ENCODE measurements at regions not wholly inside any gene's neighbourhood (a gene's known extent, or its start where the extent isn't known, plus 50 kb on each side); places are given as distances from the start of the nearest gene placed in this dataset.

GRCh38 chr3:194973366-194974000 lies 287.8 kb downstream of the FAM43A start:
- DNase-seq, result no peak

GRCh38 chr3:194974468-194975135 lies 288.9 kb downstream of the FAM43A start:
- DNase-seq, result no peak

GRCh38 chr3:194976049-194976451 lies 290.4 kb downstream of the FAM43A start:
- no peak for DNase-seq

GRCh38 chr3:194976874-194977273 lies 291.2 kb downstream of the FAM43A start:
- no peak for DNase-seq

GRCh38 chr3:194977356-194977755 lies 291.7 kb downstream of the FAM43A start:
- no peak for DNase-seq

GRCh38 chr3:194979173-194979572 lies 291.8 kb downstream of the XXYLT1 start:
- no peak for DNase-seq

GRCh38 chr3:194982472-194982871 lies 288.5 kb downstream of the XXYLT1 start:
- DNase-seq, result no peak

- DNase-seq, result no peak
These were observed 287.8 kb downstream of the XXYLT1 start for GRCh38 chr3:194983121-194983520.

- DNase-seq, result no peak
These were observed 287.3 kb downstream of the XXYLT1 start for GRCh38 chr3:194983620-194984019.

GRCh38 chr3:194984066-194984465 lies 286.9 kb downstream of the XXYLT1 start:
- no peak for DNase-seq

GRCh38 chr3:194984622-194985021 lies 286.3 kb downstream of the XXYLT1 start:
- no peak for DNase-seq

GRCh38 chr3:194985031-194985578 lies 285.9 kb downstream of the XXYLT1 start:
- no peak for DNase-seq

- DNase-seq, result no peak
These were observed 284.5 kb downstream of the XXYLT1 start for GRCh38 chr3:194986208-194987043.

- no peak for DNase-seq
These were observed 283.1 kb downstream of the XXYLT1 start for GRCh38 chr3:194987571-194988494.

GRCh38 chr3:194988495-194989165 lies 282.3 kb downstream of the XXYLT1 start:
- DNase-seq, result no peak

GRCh38 chr3:194989241-194989640 lies 281.7 kb downstream of the XXYLT1 start:
- DNase-seq, result no peak

GRCh38 chr3:194990454-194991337 lies 280.3 kb downstream of the XXYLT1 start:
- DNase-seq, result no peak

GRCh38 chr3:194991338-194991654 lies 279.7 kb downstream of the XXYLT1 start:
- DNase-seq, result no peak

- DNase-seq, result no peak
These were observed 277.1 kb downstream of the XXYLT1 start for GRCh38 chr3:194993896-194994295.

GRCh38 chr3:194994551-194994981 lies 276.4 kb downstream of the XXYLT1 start:
- no peak for DNase-seq

GRCh38 chr3:194995334-194995733 lies 275.6 kb downstream of the XXYLT1 start:
- no peak for DNase-seq
